ENCODE measurements at regions not wholly inside any gene's neighbourhood (a gene's known extent, or its start where the extent isn't known, plus 50 kb on each side); places are given as distances from the start of the nearest gene placed in this dataset.

- no peak for DNase-seq
Observed at GRCh38 chr14:38839694-38840365, 263.2 kb downstream of the SEC23A start.

- no peak for DNase-seq
Observed at GRCh38 chr14:38838979-38839323, 264.1 kb downstream of the SEC23A start.

GRCh38 chr14:38838049-38838978 lies 264.7 kb downstream of the SEC23A start:
- no peak for DNase-seq

- DNase-seq: no peak
Observed at GRCh38 chr14:38837343-38838048, 265.5 kb downstream of the SEC23A start.

- no peak for DNase-seq
Observed at GRCh38 chr14:38836539-38836938, 266.5 kb downstream of the SEC23A start.

GRCh38 chr14:38835874-38836273 lies 267.2 kb downstream of the SEC23A start:
- DNase-seq: no peak

GRCh38 chr14:38828183-38828827 lies 274.7 kb downstream of the SEC23A start:
- no peak for DNase-seq

- no peak for DNase-seq
Observed at GRCh38 chr14:38824706-38825105, 278.3 kb downstream of the SEC23A start.

- DNase-seq: no peak
Observed at GRCh38 chr14:38818555-38818954, 284.5 kb downstream of the SEC23A start.

- DNase-seq: no peak
Observed at GRCh38 chr14:38808734-38809455, 294.1 kb downstream of the SEC23A start.

GRCh38 chr14:38799671-38800070 lies 303.4 kb downstream of the SEC23A start:
- DNase-seq: no peak

- no peak for DNase-seq
Observed at GRCh38 chr14:38794677-38795076, 308.4 kb downstream of the SEC23A start.

- DNase-seq: no peak
Observed at GRCh38 chr14:38791862-38792261, 311.2 kb downstream of the SEC23A start.

GRCh38 chr14:38790916-38791315 lies 312.1 kb downstream of the SEC23A start:
- no peak for DNase-seq

GRCh38 chr14:38789805-38790204 lies 313.2 kb downstream of the SEC23A start:
- no peak for DNase-seq

- no peak for DNase-seq
Observed at GRCh38 chr14:38788060-38788459, 315.0 kb downstream of the SEC23A start.

GRCh38 chr14:38786921-38787320 lies 316.1 kb downstream of the SEC23A start:
- DNase-seq: no peak

GRCh38 chr14:38777401-38777800 lies 325.6 kb downstream of the SEC23A start:
- no peak for DNase-seq

GRCh38 chr14:38775986-38776385 lies 327.0 kb downstream of the SEC23A start:
- no peak for DNase-seq

- no peak for DNase-seq
Observed at GRCh38 chr14:38774162-38774561, 328.9 kb downstream of the SEC23A start.

GRCh38 chr14:38770251-38770650 lies 332.8 kb downstream of the SEC23A start:
- no peak for DNase-seq

- DNase-seq: no peak
Observed at GRCh38 chr14:38762845-38763244, 340.2 kb downstream of the SEC23A start.
